Right cardiac atrium (tissue), 5 donors: ENCODE measurements at regions not wholly inside any gene's neighbourhood (a gene's known extent, or its start where the extent isn't known, plus 50 kb on each side); places are given as distances from the start of the nearest gene placed in this dataset.
"Not testable (repeated sequence)": the region's sequence is repeated elsewhere in the genome, so short reads cannot be mapped to it uniquely, and the experiment has no call there.

Experiments
- ATAC-seq, 2 donors: fragments of 200-7000 bp; cut with Tn5 transposase; one replicate each; pipeline versions ENCODE4 v1.8.0 to v1.9.1; 2020; ENCODE audit warnings: moderate library complexity in 2 of 2, mild to moderate bottlenecking in 1 of 2
- DNase-seq, 3 donors: peaks; one replicate each; pipeline ENCODE4 v3.0.0-alpha.2; 2020
- H3K27ac ChIP-seq: one replicate; pipeline ENCODE4 v1.5.1; 2013; ENCODE audit warnings: mild to moderate bottlenecking, low read length, control low read depth, moderate library complexity
- H3K27me3 ChIP-seq: one replicate; pipeline ENCODE4 v1.6.1; 2013; ENCODE audit not compliant: control insufficient read depth, insufficient read depth
- H3K4me1 ChIP-seq: one replicate; pipeline ENCODE4 v1.6.1; 2013; ENCODE audit warnings: low read length; ENCODE audit not compliant: control insufficient read depth, insufficient read depth
- H3K4me3 ChIP-seq: one replicate; pipeline ENCODE4 v1.5.1; 2013; ENCODE audit warnings: low read length, control low read depth
- H3K9me3 ChIP-seq: one replicate; pipeline ENCODE4 v1.6.1; 2013; ENCODE audit warnings: low read length; ENCODE audit not compliant: control insufficient read depth
- WGBS: extraction: QIAGEN DNeasy Blood & Tissue Kit; methylation state at CpG from one replicate; pipeline ENCODE4 v1.1.7; 2013; 5-methylcytosine and 5-hydroxymethylcytosine counted together
- intact Hi-C, 4 donors: fragments of 100-400 bp; cut with DNase I; formaldehyde crosslinking; loops; one replicate each; pipeline versions ENCODE4 v1.11.0 to v1.14.0; 2022 to 2023
- donor health status: healthy with polysubstance abuse.
- donor health status: DM: no; HTN: yes; CAD: no.
- donor health status: DM: no; HTN: no; CAD: no.
- donor health status: DM: no; HTN: yes; CAD: no; lungs with severe emphysema.
- donor health status: DM: yes; HTN: yes; CAD: no.

GRCh38 chr3:187475613-187476012 is 107.4 kb downstream of the RTP4 start:
- H3K27me3 ChIP-seq, ATAC-seq, H3K4me3 ChIP-seq, DNase-seq, intact Hi-C loops, H3K27ac ChIP-seq, H3K9me3 ChIP-seq, H3K4me1 ChIP-seq: not testable (repeated sequence)

DNA sequence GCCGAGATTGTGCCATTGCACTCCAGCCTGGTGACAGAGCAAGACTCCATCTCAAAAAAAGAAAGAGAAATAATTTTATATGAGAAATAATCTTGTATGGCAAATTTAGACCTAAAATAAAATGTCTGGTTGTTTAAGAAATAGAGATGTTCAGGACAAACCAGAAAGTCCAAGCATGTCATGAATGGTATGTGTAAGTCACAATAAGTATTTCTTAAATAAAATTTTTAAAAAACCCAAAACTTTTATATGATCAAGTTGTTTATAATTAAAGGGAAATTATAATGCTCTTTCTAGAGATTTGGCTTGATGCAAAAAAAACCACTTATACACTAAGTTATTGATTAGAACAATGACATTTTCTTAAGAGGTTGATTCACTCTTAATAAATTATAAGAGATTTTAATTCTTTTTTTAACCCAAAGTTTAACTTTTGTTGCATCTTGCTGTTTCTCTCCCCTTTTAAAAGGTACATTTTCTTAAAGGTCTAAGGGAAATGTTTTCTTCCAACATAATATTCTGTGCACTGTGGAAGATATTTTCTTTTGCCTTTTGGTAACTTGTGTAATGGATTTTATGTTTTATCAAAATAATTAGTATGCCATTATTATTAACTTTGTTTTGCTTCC is 105.7 kb downstream of the RTP4 start:
- Histone ChIP-seq H3K27ac (no peak overlapping the region), H3K4me3 (no peak overlapping the region), H3K9me3 (peaks cover 2% of the 10 kb centered on the region), H3K4me1 (no peaks in the 10 kb centered on the region), H3K27me3 (no peaks in the 10 kb centered on the region)
- WGBS = 96% methylated on average over 1 of the region's 1 CpG
- DNase-seq (no peak), ATAC-seq (no peak)
- intact Hi-C loops = no loop called here

GRCh38 chr3:187466306-187466705 is 98.1 kb downstream of the RTP4 start:
- DNase-seq, ATAC-seq, H3K4me3 ChIP-seq, H3K27ac ChIP-seq, H3K9me3 ChIP-seq, intact Hi-C loops, H3K4me1 ChIP-seq, H3K27me3 ChIP-seq: not testable (repeated sequence)
- WGBS = 74% methylated on average over 7 of the region's 7 CpGs

- Histone ChIP-seq H3K4me1 (no peaks in the 10 kb centered on the region), H3K27ac (no peak overlapping the region), H3K27me3 (no peaks in the 10 kb centered on the region), H3K4me3 (no peak overlapping the region), H3K9me3 (no peaks in the 10 kb centered on the region)
- WGBS = 75% methylated on average over 4 of the region's 4 CpGs
- no peak for DNase-seq
- intact Hi-C loops = no loop called here
- no peak for ATAC-seq
Observed at GRCh38 chr3:187465503-187465902, 97.3 kb downstream of the RTP4 start.

GRCh38 chr3:187464682-187465081 is 96.5 kb downstream of the RTP4 start:
- intact Hi-C loops = no loop called here
- Histone ChIP-seq H3K27me3 (no peaks in the 10 kb centered on the region), H3K4me3 (no peak overlapping the region), H3K9me3 (no peaks in the 10 kb centered on the region), H3K4me1 (no peaks in the 10 kb centered on the region), H3K27ac (no peak overlapping the region)
- 92% methylated on average over 4 of the region's 4 CpGs for WGBS
- DNase-seq (no peak), ATAC-seq (no peak)

- Histone ChIP-seq H3K27ac (no peak overlapping the region), H3K4me1 (no peaks in the 10 kb centered on the region), H3K27me3 (no peaks in the 10 kb centered on the region), H3K9me3 (no peaks in the 10 kb centered on the region), H3K4me3 (no peak overlapping the region)
- intact Hi-C loops = no loop called here
- WGBS = 80% methylated on average over 2 of the region's 2 CpGs
- DNase-seq = no peak
- no peak for ATAC-seq
Observed at GRCh38 chr3:187458921-187459320, 90.7 kb downstream of the RTP4 start.

- DNase-seq (no peak), ATAC-seq (no peak)
- intact Hi-C loops = no loop called here
- Histone ChIP-seq H3K4me3 (no peak overlapping the region), H3K9me3 (no peaks in the 10 kb centered on the region), H3K27me3 (no peaks in the 10 kb centered on the region), H3K4me1 (no peaks in the 10 kb centered on the region), H3K27ac (no peak overlapping the region)
- WGBS = 83% methylated on average over 2 of the region's 2 CpGs
Observed at GRCh38 chr3:187458383-187458782, 90.2 kb downstream of the RTP4 start.

DNA sequence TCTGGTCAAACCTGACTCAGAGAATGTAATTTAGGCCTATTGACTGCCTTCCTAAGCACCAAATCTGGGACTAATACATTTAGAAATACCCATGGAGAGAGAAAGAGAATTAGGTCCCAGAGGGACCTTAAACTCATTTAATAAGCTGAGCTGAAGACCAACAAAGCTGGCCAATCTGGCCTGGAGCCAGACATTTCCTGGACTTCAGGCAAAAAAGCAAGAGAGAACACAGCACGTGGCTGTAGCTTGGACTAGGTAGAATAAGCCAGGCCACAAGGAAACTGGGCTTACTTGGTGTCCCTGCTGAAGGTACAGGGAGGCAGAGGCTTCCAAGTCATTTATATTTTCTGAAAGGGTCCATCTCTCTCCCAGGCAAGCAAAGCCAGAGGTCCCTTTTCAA is 88.1 kb downstream of the RTP4 start:
- intact Hi-C loops = no loop called here
- no peaks in the 10 kb centered on the region for H3K4me1 ChIP-seq
- no peaks in the 10 kb centered on the region for H3K9me3 ChIP-seq
- no peak overlapping the region for H3K4me3 ChIP-seq
- H3K27me3 ChIP-seq = no peaks in the 10 kb centered on the region
- DNase-seq = peak; percentile 67 to 90 (median 80)
- WGBS = 4% methylated on average over 1 of the region's 1 CpG
- no peak overlapping the region for H3K27ac ChIP-seq
- peak; percentile 54 to 72 for ATAC-seq

DNA sequence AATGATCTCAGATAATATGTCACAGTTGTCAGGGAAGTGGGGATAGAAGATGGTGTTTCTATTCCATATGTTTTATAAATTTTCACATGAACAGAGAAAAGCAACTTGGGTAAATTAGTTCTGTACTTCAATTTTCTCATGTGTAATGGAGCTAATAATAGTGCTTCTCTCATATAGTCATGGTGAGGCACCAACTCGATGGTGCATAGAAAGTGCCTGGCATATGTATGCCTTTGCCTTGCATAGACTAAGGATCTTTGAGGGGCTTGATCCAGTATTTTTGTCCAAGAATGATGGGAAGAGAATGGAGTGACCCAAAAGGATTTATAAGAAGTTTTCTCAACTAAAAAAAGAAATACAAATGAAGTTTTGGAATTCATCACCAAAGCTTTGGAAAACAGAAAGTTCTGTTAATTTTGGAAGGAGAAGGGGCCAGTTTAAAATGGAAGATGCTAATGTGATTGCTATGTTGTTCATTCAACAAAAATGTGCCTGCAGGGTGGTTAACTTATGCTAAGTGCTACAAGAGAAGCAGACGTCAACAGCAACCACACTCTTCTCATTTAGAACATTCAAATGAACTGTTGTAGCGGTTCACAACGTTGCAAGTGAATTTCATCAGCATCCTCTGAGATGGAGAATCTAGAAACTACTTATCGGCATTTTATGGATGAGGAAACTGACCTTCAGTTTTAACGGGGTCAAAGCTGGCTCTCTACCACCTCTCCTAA is 86.1 kb downstream of the RTP4 start:
- no peak overlapping the region for H3K27ac ChIP-seq
- DNase-seq (no peak), ATAC-seq (no peak)
- 84% methylated on average over 6 of the region's 6 CpGs for WGBS
- H3K4me3 ChIP-seq = no peak overlapping the region
- intact Hi-C loops = no loop called here
- H3K9me3 ChIP-seq = no peaks in the 10 kb centered on the region
- no peaks in the 10 kb centered on the region for H3K4me1 ChIP-seq
- no peaks in the 10 kb centered on the region for H3K27me3 ChIP-seq

DNA sequence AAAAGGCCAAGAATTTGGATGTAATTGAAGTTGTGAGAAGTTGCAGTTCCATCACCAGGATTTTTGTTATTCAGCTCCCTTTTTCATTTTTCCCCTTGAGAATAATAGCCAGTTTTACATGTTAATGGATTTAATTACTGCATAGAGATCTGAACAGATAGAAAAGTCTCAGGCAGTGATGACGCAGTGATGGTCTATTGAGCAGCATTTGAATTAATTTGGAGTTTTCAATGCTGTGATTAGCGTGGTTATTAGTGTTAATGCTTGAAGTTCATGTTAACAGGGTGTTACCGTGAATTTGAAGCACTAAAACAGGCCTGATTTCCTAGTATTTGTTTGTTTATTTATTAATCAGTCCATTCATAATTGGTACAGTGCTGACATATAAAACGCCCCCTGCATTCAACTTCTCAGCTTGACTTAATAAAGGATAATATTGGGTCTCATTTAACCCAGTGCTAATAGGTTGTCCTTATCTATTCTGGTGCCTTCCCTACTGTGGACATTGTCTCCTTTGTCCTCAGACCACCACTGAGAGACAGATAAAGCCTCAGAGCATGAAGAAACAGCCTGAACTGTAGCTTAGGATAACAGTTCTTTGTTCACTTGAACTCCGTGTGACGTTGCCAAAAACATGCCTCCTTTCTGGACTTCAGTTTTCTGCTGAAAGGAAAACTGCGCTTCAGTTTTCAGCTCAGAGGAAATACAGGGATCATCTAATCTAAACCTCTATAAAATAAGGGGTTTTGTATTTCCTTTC is 82.4 kb downstream of the RTP4 start:
- intact Hi-C loops = no loop called here

GRCh38 chr3:187448674-187449073 is 80.5 kb downstream of the RTP4 start:
- Histone ChIP-seq H3K27ac (no peak overlapping the region), H3K9me3 (no peaks in the 10 kb centered on the region), H3K4me3 (no peak overlapping the region), H3K27me3 (no peaks in the 10 kb centered on the region), H3K4me1 (no peaks in the 10 kb centered on the region)
- DNase-seq = no peak
- ATAC-seq = no peak
- WGBS = 85% methylated on average over 1 of the region's 1 CpG
- intact Hi-C loops = no loop called here

More for the DNA sequence above, 82.4 kb downstream of the RTP4 start:
- Histone ChIP-seq H3K4me3 (no peak overlapping the region), H3K27ac (no peak overlapping the region), H3K4me1 (no peaks in the 10 kb centered on the region), H3K27me3 (no peaks in the 10 kb centered on the region), H3K9me3 (no peaks in the 10 kb centered on the region)
- ATAC-seq = peak; percentile 29 to 47
- WGBS = 48% methylated on average over 7 of the region's 7 CpGs
- no peak for DNase-seq
